HepG2 (cell line): ENCODE measurements at regions not wholly inside any gene's neighbourhood (a gene's known extent, or its start where the extent isn't known, plus 50 kb on each side); places are given as distances from the start of the nearest gene placed in this dataset.

Experiments
- MTA3 ChIP-seq: sonication (generic); formaldehyde crosslinking; IDR thresholded peaks from 2 replicates; pipeline ENCODE4 v1.4.0; 2020; ENCODE audit warnings: missing genetic modification reagents
- MXI1 ChIP-seq: IDR thresholded peaks from 3 replicates; pipeline ENCODE4 v1.6.1; 2012; ENCODE audit warnings: low read depth, low read length, inconsistent platforms, borderline replicate concordance
- NFIC ChIP-seq: IDR thresholded peaks from 2 replicates; pipeline ENCODE4 v1.6.1; 2012; ENCODE audit warnings: mild to moderate bottlenecking, low read length, inconsistent platforms
- POLR2AphosphoS5 ChIP-seq: IDR thresholded peaks from 2 replicates; pipeline ENCODE4 v1.6.1; 2012; ENCODE audit warnings: low read depth, low read length
- RELA ChIP-seq: sonication (generic); formaldehyde crosslinking; IDR thresholded peaks from 2 replicates; pipeline ENCODE4 v1.4.0; 2020; ENCODE audit warnings: missing genetic modification reagents
- ZNF24 ChIP-seq: fragments of 450-650 bp; IDR thresholded peaks from 2 replicates; pipeline ENCODE4 v1.6.1; 2017; ENCODE audit warnings: antibody characterized with exemption, mild to moderate bottlenecking
- TF ChIP-seq, protein P1 (sequence below): sonication (generic); formaldehyde crosslinking; IDR thresholded peaks from 2 replicates; pipeline ENCODE4 v1.4.0; 2020; ENCODE audit warnings: mild to moderate bottlenecking, missing genetic modification reagents
- TF ChIP-seq, protein P2 (sequence below): sonication (generic); formaldehyde crosslinking; IDR thresholded peaks from 2 replicates; pipeline ENCODE4 v1.5.0; 2020; ENCODE audit warnings: mild to moderate bottlenecking, missing genetic modification reagents, moderate library complexity

DNA sequence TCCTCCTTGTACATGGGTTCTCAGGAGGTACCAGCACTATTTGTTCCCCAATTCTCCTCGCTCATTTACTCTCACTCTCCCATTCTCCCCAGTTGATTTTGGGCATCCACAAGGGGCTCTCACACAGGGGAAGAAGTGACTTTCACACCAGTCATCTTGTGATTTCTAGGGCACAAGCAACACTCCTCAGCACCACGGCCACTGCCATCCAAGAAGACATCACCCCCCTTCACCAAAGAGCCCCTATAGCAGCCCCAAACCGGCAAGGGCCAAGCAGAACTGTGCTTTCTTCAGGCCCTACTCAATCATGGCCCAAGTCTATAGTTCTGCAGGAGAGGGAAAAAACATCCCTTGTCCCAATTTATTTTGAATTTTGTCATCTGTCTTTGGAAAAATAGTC, 209.2 kb upstream of the ARL4C start:
- TF ChIP-seq POLR2AphosphoS5 (no peak), RELA (CRISPR knock-in tag) (no peak), MXI1 (no peak), ZNF24 (no peak), NFIC (no peak), MTA3 (no peak)
- TF ChIP-seq, protein P1, sequence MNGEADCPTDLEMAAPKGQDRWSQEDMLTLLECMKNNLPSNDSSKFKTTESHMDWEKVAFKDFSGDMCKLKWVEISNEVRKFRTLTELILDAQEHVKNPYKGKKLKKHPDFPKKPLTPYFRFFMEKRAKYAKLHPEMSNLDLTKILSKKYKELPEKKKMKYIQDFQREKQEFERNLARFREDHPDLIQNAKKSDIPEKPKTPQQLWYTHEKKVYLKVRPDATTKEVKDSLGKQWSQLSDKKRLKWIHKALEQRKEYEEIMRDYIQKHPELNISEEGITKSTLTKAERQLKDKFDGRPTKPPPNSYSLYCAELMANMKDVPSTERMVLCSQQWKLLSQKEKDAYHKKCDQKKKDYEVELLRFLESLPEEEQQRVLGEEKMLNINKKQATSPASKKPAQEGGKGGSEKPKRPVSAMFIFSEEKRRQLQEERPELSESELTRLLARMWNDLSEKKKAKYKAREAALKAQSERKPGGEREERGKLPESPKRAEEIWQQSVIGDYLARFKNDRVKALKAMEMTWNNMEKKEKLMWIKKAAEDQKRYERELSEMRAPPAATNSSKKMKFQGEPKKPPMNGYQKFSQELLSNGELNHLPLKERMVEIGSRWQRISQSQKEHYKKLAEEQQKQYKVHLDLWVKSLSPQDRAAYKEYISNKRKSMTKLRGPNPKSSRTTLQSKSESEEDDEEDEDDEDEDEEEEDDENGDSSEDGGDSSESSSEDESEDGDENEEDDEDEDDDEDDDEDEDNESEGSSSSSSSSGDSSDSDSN (CRISPR knock-in tag), result no peak
- TF ChIP-seq, protein P2, sequence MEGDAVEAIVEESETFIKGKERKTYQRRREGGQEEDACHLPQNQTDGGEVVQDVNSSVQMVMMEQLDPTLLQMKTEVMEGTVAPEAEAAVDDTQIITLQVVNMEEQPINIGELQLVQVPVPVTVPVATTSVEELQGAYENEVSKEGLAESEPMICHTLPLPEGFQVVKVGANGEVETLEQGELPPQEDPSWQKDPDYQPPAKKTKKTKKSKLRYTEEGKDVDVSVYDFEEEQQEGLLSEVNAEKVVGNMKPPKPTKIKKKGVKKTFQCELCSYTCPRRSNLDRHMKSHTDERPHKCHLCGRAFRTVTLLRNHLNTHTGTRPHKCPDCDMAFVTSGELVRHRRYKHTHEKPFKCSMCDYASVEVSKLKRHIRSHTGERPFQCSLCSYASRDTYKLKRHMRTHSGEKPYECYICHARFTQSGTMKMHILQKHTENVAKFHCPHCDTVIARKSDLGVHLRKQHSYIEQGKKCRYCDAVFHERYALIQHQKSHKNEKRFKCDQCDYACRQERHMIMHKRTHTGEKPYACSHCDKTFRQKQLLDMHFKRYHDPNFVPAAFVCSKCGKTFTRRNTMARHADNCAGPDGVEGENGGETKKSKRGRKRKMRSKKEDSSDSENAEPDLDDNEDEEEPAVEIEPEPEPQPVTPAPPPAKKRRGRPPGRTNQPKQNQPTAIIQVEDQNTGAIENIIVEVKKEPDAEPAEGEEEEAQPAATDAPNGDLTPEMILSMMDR (CRISPR knock-in tag), result no peak
